NK-92 (cell line): ENCODE measurements at regions not wholly inside any gene's neighbourhood (a gene's known extent, or its start where the extent isn't known, plus 50 kb on each side); places are given as distances from the start of the nearest gene placed in this dataset.
"Not testable (repeated sequence)": the region's sequence is repeated elsewhere in the genome, so short reads cannot be mapped to it uniquely, and the experiment has no call there.

ENCODE experiments used
- DNase-seq: peaks from one replicate; lab custom pipeline; 2025; ENCODE audit not compliant: unreplicated experiment; lab: John Stamatoyannopoulos, UW

DNA sequence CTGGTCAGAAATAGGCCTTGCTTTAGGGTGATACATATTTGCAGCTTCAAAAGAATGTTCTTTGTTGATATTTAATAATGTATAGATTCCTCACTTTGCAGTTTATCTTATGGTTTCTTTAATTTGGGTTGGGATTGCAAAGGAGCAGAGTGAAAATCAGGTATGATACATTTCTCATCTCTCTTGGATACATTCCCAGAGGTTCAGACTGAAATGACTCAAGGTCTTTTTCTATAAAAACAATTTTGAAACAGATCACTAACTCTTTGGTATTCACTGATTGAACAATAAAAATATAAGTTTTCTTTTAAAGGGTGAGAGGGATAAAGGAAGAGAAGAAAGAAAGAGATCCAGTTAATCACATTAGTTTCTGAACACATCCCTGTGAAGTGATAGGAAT is 606.5 kb upstream of the CAMK1G start:
- no peak for DNase-seq

- no peak for DNase-seq
Observed at GRCh38 chr1:208977638-208978256, 605.8 kb upstream of the CAMK1G start.

DNA sequence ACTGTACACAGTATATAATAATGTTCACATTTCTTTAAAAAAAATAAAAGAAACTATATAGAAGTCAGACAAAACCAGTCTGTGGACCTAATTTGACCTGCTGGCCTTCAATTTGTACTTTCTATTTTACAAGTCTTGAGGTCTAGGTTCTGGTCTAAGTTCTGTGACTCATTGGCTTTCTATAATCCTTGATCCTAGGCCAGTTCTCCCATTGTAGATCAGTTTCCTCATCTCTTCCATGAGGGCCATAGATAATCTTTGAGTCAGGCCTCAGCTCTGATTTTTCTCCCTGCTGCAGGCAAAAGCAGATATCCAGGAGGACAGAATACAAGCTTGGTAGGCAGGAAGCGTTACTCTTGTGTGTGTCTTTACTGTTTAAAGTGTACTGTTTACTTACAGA is 603.7 kb upstream of the CAMK1G start:
- DNase-seq, result no peak

DNA sequence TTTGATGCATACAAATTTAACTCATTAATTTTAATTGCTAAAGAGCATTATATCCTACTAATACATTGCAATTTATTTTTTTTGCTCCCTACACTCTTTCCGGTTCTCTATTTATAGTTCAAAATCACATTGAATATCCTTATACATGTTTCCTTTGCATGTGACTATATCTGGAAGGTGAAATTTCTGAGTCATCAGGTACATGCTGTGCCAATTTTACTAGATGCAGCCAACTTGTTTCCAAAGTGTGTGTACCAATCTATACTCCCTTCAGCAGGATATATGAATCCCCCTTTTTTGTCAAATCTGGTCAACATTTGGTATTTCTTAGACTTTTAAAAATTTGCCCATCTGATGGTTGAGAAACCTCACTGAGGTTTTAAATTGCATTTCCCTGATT is 602.9 kb upstream of the CAMK1G start:
- no peak for DNase-seq

DNA sequence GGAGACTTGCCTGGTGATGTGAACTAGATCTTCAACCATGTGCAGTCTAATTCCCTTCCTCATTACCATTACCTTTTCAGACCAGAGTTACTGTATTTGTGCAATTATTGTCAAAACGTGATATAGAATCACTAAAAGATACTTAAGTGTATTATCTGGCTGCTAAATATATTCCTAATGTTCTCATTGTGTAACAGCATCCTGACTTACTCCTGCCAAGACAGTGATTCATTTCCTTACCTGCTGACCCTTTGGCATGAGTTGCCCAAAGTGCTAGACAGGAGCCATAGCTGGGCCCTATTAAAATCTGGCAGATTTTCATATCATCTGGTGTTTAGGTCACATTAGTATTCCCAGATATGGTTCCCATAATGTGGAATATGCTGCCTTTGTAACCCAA is 598.3 kb upstream of the CAMK1G start:
- DNase-seq, result no peak

GRCh38 chr1:208988811-208989222 is 594.7 kb upstream of the CAMK1G start:
- peak; percentile 4 for DNase-seq

- no peak for DNase-seq
Observed at GRCh38 chr1:208990456-208990855, 593.1 kb upstream of the CAMK1G start.

DNA sequence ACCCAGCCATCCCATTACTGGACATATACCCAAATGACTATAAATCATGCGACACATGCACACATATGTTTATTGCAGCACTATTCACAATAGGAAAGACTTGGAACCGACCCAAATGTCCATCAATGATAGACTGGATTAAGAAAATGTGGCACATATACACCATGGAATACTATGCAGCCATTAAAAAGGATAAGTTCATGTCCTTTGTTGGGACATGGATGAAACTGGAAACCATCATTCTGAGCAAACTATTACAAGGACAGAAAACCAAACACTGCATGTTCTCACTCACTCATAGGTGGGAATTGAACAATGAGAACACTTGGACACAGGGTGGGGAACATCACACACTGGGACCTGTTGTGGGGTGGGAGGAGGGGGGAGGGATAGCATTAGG is 586.5 kb upstream of the CAMK1G start:
- not testable (repeated sequence) for DNase-seq

GRCh38 chr1:208997726-208998312 is 585.7 kb upstream of the CAMK1G start:
- no peak for DNase-seq

GRCh38 chr1:209008586-209008985 is 574.9 kb upstream of the CAMK1G start:
- DNase-seq, result no peak

GRCh38 chr1:209010475-209011230 is 572.9 kb upstream of the CAMK1G start:
- DNase-seq, result no peak

DNA sequence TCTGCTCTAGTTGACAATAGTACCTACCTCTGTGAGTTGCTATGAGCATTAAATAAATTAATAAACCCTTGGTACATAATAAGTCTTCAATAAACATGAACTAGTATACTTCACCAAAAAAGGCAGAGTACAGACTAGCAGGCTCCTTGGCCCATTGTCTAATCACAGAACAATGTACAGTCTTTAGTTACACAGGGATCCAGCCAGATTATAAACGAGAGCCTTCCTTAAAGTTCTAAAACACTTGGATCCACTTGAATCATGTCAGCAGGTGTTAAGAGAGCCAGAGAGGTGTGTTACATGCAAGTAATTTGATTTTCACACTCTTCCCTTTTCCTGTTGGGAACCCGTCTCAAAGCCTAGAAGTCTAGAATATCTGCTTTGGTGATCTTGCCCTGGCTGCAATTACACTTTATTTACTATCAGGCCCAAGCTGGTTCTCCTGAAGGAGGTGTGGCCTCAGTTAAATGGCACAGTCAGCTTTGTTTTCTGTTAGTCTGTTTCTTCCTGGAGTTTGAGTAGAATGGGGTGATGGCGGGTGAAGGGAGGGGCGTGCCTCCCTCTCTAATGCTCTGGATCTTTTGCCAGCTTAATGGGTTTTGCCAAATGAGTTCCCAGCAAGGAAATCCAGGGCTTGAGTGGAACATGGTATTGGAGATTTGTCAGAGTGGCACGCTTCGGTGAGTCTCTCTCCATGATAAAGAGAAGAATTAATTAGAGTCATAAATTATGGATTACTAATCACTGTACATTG is 570.9 kb upstream of the CAMK1G start:
- no peak for DNase-seq

GRCh38 chr1:209015092-209015491 is 568.4 kb upstream of the CAMK1G start:
- DNase-seq, result no peak

GRCh38 chr1:209021622-209022021 is 561.9 kb upstream of the CAMK1G start:
- no peak for DNase-seq

- no peak for DNase-seq
Observed at GRCh38 chr1:209023790-209024189, 559.7 kb upstream of the CAMK1G start.

DNA sequence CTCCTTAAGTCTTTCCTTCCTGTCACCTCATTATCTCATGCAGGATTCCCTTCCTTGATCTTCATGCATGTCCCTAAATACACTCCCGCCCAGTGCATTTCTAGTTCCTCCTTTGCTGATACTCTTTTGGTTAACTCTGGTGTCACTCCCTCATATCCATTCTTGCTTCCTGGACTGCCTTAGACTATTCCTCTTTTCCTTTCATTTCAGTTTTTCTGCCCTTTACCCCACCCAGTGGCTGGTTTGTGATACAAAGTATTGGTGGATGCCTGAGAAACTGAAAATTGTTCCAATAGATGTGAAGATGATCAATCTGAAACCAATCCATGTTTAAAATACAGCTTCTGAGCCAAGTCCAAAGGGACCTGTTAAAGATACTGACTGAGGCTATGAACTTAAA is 553.8 kb upstream of the CAMK1G start:
- DNase-seq, result no peak

GRCh38 chr1:209030454-209031167 is 552.9 kb upstream of the CAMK1G start:
- DNase-seq, result no peak

DNA sequence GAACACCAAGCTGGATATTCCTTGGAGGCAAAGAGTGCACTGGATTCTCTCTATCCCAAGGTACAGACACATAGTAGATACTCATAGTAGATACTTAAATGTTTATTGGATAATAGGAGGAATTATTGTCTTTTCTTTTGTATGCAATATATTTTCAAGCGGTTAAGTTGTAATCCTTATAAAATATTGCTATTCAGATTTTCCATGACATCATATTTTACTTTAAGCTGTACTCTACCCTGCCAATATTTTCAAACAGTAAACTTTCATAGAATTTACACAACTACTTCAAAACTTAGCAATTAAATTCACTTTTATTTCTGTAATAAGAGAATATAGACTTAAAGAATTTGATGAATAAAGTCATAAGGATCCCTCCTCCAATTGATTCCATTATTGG is 546.5 kb upstream of the CAMK1G start:
- DNase-seq, result no peak

GRCh38 chr1:209038316-209038715 is 545.2 kb upstream of the CAMK1G start:
- DNase-seq, result no peak

- DNase-seq, result no peak
Observed at GRCh38 chr1:209038735-209039134, 544.8 kb upstream of the CAMK1G start.

DNA sequence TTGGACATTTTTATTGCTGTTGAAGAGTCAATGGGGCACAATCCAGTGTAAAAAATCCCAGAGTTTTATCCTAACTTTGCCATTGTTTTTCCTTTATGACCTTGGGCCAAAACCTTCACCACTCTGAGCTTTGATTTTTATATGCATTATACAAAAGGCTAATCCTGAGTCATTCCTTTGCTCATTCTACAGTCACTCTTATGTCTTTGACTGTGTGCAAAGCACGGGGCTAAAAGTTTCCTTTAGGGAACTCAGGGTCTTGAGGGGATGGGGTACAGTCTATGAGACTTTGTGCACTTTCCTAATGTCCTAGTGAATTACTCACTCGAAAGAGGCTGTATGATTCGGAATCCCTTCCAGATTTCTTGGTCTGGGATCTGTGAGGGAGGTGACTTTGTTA is 543.2 kb upstream of the CAMK1G start:
- DNase-seq, result no peak
